COR-L47 (cell line): ENCODE measurements at regions not wholly inside any gene's neighbourhood (a gene's known extent, or its start where the extent isn't known, plus 50 kb on each side); places are given as distances from the start of the nearest gene placed in this dataset.

Experiments used
- DNase-seq: peaks from one replicate; lab custom pipeline; 2025; lab: John Stamatoyannopoulos, UW

- no peak for DNase-seq
Observed at GRCh38 chr12:94815958-94816357, 165.6 kb upstream of the TMCC3 start.

GRCh38 chr12:94815450-94815849, 165.1 kb upstream of the TMCC3 start:
- DNase-seq: no peak

- DNase-seq: no peak
Observed at GRCh38 chr12:94813314-94813713, 163.0 kb upstream of the TMCC3 start.

GRCh38 chr12:94812345-94812744, 162.0 kb upstream of the TMCC3 start:
- DNase-seq: no peak

- DNase-seq: no peak
Observed at GRCh38 chr12:94811611-94812010, 161.3 kb upstream of the TMCC3 start.

- no peak for DNase-seq
Observed at GRCh38 chr12:94807951-94808350, 157.6 kb upstream of the TMCC3 start.

- no peak for DNase-seq
Observed at GRCh38 chr12:94806617-94807016, 156.3 kb upstream of the TMCC3 start.

- DNase-seq: no peak
Observed at GRCh38 chr12:94805749-94806529, 155.6 kb upstream of the TMCC3 start.

GRCh38 chr12:94803939-94804338, 153.6 kb upstream of the TMCC3 start:
- no peak for DNase-seq

GRCh38 chr12:94802796-94803195, 152.4 kb upstream of the TMCC3 start:
- DNase-seq: no peak

- no peak for DNase-seq
Observed at GRCh38 chr12:94801745-94802144, 151.4 kb upstream of the TMCC3 start.

- no peak for DNase-seq
Observed at GRCh38 chr12:94799136-94799535, 148.8 kb upstream of the TMCC3 start.

GRCh38 chr12:94798113-94798512, 147.8 kb upstream of the TMCC3 start:
- no peak for DNase-seq

- no peak for DNase-seq
Observed at GRCh38 chr12:94795520-94795919, 145.2 kb upstream of the TMCC3 start.

GRCh38 chr12:94795044-94795443, 144.7 kb upstream of the TMCC3 start:
- DNase-seq: no peak

GRCh38 chr12:94793191-94793595, 142.8 kb upstream of the TMCC3 start:
- DNase-seq: no peak

- DNase-seq: no peak
Observed at GRCh38 chr12:94792693-94793092, 142.3 kb upstream of the TMCC3 start.

GRCh38 chr12:94791933-94792332, 141.6 kb upstream of the TMCC3 start:
- DNase-seq: no peak

- DNase-seq: no peak
Observed at GRCh38 chr12:94790825-94791224, 140.5 kb upstream of the TMCC3 start.

- DNase-seq: no peak
Observed at GRCh38 chr12:94790370-94790769, 140.0 kb upstream of the TMCC3 start.

- DNase-seq: no peak
Observed at GRCh38 chr12:94789510-94790225, 139.3 kb upstream of the TMCC3 start.

- no peak for DNase-seq
Observed at GRCh38 chr12:94788298-94788697, 137.9 kb upstream of the TMCC3 start.

GRCh38 chr12:94786906-94787305, 136.5 kb upstream of the TMCC3 start:
- no peak for DNase-seq

- no peak for DNase-seq
Observed at GRCh38 chr12:94783862-94784261, 133.5 kb upstream of the TMCC3 start.
